Epithelial cell of esophagus (primary cell): ENCODE measurements at regions not wholly inside any gene's neighbourhood (a gene's known extent, or its start where the extent isn't known, plus 50 kb on each side); places are given as distances from the start of the nearest gene placed in this dataset.

ENCODE experiments used
- DNase-seq: peaks from one replicate; pipeline ENCODE4 v3.0.0; 2010; ENCODE audit warnings: low read depth
- H3K4me3 ChIP-seq: 2 replicates; pipeline ENCODE4 v1.5.1; 2011; ENCODE audit warnings: mild to moderate bottlenecking, low read length, control low read depth
- TF ChIP-seq, protein P1 (sequence below): IDR thresholded peaks from 2 replicates; pipeline ENCODE4 v1.5.1; 2011; ENCODE audit warnings: low read depth, mild to moderate bottlenecking, low read length, control low read depth, inconsistent platforms; ENCODE audit not compliant: insufficient read depth; ENCODE audit errors: missing control alignments

DNA sequence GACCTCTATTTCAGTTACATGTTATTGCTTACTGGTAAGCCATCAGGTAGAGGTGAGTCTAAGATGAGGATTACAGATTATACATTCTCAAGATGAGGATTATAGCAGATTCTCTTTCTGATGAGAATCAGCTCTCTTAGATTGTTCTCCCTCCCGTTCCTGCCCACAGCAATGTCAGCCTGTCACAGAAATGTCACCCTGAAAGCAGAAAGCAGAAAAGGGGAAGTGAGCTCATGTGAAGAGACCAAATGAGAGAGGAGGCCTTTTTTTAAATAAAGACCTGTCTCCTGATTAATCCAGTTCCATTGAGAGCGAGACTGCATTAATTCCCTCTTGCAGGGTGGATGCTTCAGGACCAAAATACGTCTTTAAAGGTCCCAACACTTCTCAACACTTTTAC lies 445.6 kb downstream of the KCTD12 start:
- TF ChIP-seq, protein P1, sequence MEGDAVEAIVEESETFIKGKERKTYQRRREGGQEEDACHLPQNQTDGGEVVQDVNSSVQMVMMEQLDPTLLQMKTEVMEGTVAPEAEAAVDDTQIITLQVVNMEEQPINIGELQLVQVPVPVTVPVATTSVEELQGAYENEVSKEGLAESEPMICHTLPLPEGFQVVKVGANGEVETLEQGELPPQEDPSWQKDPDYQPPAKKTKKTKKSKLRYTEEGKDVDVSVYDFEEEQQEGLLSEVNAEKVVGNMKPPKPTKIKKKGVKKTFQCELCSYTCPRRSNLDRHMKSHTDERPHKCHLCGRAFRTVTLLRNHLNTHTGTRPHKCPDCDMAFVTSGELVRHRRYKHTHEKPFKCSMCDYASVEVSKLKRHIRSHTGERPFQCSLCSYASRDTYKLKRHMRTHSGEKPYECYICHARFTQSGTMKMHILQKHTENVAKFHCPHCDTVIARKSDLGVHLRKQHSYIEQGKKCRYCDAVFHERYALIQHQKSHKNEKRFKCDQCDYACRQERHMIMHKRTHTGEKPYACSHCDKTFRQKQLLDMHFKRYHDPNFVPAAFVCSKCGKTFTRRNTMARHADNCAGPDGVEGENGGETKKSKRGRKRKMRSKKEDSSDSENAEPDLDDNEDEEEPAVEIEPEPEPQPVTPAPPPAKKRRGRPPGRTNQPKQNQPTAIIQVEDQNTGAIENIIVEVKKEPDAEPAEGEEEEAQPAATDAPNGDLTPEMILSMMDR: no peak
- no peak for DNase-seq
- H3K4me3 ChIP-seq: no peak overlapping the region

DNA sequence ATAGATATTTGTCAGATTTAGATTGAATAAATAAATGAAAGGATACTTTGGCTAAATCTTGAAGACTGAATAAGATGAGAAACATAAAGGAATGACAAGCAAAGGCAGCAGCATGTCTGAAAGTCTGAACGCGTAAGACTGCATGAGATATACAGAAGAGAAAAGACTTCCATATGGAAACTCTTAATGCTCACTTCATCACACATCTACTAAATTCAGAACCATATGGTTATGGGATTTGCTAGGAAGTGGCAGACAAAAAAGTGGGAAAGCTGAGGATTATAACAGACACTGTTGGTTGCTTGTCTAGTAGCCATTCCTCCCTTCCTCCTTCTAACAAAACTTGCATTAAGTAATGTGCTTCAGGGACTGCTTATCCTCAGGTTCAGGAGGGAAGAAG lies 446.7 kb downstream of the KCTD12 start:
- DNase-seq: no peak
- TF ChIP-seq, protein P1: no peak
- no peak overlapping the region for H3K4me3 ChIP-seq

DNA sequence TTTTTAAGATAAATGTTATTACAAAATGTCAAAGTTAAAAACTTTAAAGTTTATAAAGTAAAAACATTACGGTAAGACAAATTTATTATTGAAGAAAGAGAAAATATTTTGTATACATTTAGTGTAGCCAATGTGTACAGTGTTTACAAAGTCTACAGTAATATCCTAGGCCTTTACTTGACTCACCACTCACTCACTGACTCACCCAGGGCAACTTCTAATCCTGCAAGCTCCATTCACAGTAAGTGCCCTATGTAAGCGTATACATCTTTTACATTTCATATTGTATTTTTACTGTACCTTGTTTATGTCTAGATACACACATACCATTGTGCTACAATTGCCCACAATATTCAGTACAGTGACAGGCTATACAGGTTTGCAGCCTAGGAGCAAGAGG lies 448.2 kb downstream of the KCTD12 start:
- peak; percentile 77 for DNase-seq
- TF ChIP-seq, protein P1: no peak
- H3K4me3 ChIP-seq: no peak overlapping the region

DNA sequence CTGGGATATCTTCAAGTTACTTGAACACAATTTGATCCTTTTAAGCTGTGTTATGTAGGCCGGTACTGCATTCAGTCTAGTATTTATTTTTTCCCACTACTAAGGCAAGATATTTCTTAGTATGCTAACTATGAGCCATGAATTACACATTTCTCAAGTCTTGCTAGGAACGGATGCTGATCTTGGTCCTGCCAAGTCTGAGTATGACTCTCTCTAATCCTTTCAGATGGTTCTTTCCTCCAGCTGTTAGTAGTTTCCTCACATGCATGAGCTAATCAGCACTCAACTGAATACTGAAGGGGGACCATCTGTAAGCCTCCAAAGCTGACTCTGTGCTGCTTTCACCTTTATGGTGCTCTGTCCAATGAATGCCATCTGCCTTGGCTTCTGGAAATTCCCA lies 460.3 kb downstream of the KCTD12 start:
- no peak overlapping the region for H3K4me3 ChIP-seq
- DNase-seq: peak; percentile 31
- TF ChIP-seq, protein P1: no peak

DNA sequence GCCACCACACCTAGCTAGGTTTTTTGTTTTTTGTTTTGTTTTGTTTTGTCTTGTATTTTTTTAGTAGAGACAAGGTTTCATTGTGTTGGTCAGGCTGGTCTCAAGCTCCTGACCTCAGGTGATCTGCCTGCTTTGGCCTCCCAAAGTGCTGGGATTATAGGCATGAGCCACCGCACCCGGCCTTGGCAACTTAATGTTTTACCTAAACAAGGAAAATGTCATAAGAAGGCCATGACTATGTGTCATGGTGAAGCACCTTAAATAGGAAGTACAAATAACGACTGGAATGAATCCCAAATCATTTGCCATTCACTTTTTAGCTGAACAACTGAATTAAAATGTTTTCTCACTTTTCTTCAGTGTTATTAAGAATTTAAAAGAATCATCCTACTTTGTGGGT lies 465.2 kb downstream of the KCTD12 start:
- DNase-seq: no peak
- TF ChIP-seq, protein P1: no peak
- no peak overlapping the region for H3K4me3 ChIP-seq

DNA sequence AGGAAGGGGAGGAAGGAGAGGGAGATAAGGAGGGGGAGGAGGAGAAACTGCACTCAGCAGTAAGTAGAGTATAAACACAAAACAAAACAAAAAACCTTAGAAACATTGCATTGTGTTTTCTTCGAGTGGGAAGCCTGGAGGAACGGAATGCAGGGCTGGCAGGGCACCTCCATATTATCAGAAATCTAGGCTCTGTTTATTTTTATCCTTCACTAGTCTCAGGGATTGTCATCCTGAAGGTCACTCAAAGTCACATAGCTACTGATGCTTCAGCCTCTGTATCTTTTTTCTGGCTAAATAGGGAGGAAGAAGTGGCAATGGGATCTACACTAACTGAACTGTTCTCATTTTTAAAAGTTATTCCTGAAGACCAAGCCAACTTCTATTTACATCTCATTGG lies 467.8 kb downstream of the KCTD12 start:
- TF ChIP-seq, protein P1: no peak
- DNase-seq: no peak
- H3K4me3 ChIP-seq: no peak overlapping the region

DNA sequence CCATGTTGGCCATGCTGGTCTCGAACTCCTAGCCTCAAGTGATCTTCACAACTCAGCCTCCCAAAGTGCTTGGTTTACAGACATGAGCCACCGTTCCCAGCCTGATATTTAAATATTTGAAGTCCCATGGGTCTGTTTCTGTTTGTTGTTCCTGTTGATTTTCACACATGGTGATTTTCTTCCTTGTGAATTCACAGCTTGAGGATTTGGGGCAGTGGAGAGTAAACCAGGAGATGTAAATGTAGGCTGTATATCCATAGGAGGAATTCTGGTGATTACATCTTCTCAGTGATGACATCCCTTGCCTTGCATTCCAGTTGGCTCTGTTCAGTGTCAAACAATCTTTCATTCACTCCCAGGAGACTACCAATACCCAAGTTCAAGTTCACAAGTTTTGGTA lies 471.9 kb downstream of the KCTD12 start:
- no peak overlapping the region for H3K4me3 ChIP-seq
- DNase-seq: no peak
- TF ChIP-seq, protein P1: no peak
